NK-92 treated with Interleukin-12 subunit alpha and Interleukin-12 subunit beta, amount 100 ng/mL, for 24 hours (cell line): ENCODE measurements at regions not wholly inside any gene's neighbourhood (a gene's known extent, or its start where the extent isn't known, plus 50 kb on each side); places are given as distances from the start of the nearest gene placed in this dataset.
"Not testable (repeated sequence)": the region's sequence is repeated elsewhere in the genome, so short reads cannot be mapped to it uniquely, and the experiment has no call there.

Experiments used
- DNase-seq: peaks from one replicate; lab custom pipeline; 2025; lab: John Stamatoyannopoulos, UW

DNA sequence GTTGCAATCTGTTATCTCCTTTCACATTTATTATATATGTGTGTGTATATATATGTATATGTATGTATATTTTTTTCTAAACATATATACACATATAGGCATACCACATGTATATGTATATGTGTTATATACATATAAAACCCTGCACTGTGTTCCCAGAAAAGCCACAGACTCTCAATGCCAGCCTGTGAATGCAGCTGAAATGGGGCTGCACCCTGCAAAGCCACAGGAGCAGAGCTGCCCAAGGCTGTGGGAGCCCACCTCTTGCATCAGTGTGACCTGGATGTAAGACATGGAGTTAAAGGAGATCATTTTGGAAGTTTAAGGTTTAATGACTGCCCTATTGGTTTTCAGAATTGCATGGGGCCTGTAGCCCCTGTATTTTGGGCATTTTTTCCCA is 762.3 kb upstream of the ARPP21 start:
- DNase-seq: no peak

DNA sequence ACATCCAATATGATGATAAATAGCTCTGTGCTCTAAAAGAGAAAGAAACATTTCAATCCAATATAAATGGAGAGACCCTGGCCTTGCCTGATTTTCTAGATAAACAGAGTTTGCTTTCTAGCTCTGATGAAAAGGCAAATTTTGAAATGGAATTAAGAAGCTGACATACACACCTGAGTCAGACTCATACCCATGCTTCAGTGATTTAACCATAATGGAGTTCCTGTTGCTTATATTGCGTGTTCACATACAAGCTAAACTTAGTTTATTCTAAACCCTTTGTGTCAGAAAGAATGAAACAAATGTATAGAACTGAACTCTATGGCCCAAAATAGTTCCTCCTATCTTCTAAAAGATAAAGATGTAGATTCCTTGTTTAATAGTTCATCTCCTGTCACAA is 760.8 kb upstream of the ARPP21 start:
- no peak for DNase-seq

DNA sequence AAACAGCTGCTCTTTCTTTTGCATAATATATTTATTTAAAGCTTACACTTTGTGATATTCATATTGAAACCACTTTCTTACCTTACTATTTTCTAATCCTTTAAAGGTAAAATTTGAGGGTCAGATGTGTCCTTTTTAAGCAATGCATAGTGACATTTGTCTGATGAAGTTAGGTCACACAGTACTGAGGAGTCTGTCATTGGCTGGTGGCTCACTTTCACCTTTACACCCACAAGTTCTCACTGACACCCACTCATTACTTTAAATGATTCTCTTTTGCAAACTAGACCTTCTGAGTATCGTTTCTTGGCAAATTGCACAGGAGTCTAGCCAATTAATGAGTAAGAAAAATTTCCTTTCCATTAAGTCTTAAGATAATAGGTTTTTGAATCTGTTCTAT is 758.3 kb upstream of the ARPP21 start:
- DNase-seq: no peak

DNA sequence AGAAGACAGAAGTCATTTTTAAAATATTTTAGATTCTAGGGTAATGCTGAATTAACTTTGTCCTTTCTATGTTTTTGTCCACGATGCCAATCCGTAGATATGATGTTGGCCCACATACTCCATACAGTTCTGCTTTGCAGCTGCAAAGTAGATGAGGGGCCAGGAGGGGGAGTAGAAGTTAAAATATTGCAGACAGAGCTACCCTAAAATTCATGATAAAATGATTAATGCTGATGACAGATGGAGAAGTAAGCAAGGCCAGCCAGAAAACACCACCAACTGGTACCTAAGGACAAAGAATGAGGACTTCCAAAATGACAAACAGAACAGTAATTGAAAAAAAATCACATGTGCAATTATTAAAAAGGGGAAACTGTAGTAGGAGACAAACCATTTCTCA is 756.6 kb upstream of the ARPP21 start:
- no peak for DNase-seq

DNA sequence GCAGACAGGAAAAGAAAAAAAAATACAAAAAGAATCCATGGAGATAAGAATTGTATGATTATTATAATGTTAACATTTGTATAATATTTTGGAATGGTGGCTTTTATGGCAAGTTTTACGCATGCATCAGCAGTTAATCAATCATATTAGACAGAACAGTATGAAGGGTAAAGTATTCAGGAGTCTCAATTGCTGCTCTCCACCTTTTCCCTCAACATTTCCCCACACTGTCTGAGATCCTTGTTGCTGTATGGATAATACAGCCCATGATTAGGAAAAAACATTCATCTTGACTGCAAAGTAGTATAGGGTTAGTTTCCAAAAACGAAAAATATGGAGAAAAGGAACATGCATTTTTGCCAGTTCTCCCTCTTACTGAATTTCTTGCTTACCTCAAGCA is 755.3 kb upstream of the ARPP21 start:
- DNase-seq: no peak

DNA sequence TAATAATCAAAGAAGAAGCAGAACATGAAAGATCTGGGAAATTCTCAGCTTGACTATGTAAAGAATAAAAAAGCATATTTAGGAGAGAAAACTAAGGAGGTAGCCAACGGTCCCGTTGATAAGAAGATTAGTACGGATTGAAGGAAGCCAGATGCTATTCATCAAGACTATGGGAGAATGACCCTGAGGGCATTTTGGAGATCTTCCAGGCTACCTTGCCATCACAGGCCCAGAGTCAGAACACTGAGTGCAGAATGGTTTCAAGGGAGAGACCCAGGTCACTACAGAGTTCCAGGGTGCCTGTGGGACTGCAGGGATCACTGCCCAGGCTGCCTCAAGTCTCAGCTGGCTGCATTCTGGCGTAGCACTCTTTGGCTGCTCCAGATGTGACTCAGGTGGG is 752.9 kb upstream of the ARPP21 start:
- DNase-seq: no peak

DNA sequence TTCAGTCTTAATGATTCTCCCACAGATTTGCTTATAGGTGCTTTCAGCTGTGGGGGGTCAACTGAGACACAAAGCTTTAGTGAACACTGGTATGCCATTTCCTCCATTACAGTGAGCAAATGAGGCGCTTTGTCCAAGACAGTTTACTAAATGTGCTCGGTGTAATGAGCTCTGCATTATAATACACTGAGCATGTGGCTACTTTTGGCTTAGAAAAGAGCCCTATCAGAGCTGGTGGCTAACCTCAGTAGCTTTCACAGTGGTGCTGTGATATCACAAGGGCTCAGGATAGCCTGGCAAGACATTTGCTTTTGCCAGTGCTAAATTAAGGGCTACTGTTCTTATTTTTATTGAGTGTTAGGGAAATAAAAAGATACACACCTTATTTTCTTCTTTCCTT is 749.7 kb upstream of the ARPP21 start:
- DNase-seq: no peak

DNA sequence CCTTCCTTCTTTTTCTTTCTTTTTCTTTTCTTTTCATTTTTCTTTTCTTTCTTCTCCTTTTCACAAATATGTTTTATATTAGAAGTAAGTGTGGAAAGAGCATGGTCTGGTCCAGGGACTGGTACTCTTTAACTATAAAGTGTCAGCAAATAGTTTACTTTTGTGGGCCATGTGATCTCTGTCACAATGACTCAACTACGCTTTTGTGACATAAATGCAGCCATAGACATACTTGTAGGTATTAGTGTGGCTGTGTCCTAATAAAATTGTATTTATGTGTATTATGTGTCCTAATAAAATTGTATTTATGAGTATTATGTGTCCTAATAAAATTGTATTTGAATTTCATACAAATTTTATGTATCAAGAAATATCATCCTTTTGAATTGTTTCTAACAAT is 749.1 kb upstream of the ARPP21 start:
- no peak for DNase-seq

DNA sequence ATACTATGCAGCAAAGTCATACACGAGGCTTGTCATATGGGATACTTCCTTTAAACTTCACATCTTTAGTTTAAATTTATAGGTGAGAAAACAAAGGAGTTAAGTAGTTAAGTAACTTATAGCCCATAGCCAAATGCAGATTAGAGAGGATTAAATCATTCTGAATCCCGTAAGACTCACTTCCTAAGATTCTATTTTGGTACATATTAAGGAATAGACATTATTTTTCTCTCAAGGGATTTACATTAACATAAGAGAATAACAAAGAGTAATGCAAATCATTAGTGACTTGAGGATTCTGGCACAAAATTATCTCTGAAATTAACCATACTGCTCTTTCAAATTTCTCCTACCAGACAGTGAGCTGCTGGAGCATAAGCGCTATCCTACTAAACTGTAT is 747.4 kb upstream of the ARPP21 start:
- no peak for DNase-seq

DNA sequence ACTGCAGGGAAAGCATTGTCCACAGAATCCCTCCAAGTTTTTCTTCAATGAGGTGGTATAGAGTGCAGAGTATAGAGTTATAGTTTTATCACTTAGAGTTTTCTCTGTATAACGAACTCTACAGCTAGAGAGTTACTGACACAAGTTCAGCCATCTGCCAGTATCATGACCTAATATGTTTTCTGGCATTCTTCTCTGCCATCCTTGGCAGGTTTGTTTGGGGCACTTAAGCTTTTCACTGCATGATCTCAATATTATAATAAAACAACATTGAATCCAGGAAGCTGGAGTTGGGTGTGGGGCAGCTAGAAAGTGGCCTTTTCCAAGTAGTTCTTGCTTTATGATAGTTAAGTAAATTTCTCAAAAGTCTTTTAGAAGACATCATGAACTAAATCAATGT is 743.5 kb upstream of the ARPP21 start:
- no peak for DNase-seq

DNA sequence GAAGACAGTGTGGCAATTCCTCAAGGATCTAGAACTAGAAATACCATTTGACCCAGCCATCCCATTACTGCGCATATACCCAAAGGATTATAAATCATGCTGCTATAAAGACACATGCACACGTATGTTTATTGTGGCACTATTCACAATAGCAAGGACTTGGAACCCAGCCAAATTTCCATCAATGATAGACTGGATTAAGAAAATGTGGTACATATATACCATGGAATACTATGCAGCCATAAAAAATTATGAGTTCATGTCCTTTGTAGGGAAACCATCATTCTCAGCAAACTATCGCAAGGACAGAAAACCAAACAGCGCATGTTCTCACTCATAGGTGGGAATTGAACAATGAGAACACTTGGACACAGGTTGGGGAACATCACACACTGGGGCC is 729.6 kb upstream of the ARPP21 start:
- not testable (repeated sequence) for DNase-seq

DNA sequence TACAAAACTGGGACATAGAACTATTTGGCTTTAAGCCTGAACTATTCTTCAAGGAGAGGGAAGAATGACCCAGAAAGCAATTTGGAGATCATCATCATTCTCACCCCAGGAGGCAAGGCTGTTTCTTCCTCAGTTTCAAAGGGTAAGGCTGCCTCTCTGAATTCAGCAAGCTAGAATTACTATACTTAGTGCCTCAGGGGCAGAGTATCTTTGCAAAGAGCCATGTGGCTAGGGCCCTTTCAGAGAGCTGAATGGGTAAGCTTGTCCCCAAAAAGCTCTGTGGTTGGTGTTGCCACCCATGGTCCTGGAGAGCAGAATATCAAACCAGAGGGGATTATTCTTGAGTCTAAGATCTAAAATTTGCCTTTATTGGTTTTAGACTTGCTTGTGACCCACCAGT is 720.3 kb upstream of the ARPP21 start:
- DNase-seq: no peak

DNA sequence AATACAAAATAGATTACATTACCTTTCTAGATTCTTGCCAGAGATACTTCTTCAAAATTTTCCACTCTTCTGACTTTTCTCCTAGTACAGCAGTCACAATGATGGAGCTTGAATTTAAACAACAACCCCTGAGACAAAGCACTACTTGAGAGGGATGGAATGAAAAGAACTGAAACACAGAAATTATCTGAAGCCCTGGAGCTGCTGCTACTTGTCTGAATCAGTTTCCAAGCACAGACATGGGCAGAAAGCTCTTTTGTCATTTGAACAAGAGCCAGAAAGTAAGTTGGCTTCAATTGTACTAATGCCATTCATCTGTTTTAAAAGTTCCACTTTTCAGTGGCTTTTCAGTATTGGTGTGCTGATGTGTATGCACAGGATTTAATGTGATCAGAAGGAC is 718.5 kb upstream of the ARPP21 start:
- DNase-seq: no peak

DNA sequence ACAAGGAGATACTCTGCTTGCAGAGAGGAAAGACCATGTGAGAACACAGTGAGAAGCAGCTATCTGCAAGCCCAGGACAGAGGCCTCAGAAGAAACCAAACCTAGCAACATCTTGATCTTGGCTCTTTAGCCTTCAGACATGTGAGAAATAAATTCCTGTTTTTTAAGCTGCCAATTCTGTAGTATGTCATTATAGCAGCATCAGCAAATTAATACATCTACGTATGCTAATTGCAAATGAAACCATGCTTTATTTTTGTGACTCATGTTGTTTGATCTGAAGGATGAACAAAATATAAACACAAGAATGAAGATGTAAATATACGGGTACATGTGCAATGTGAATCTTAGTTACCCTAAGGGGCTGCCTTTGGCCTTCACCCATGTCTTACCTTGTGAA is 714.4 kb upstream of the ARPP21 start:
- DNase-seq: no peak

DNA sequence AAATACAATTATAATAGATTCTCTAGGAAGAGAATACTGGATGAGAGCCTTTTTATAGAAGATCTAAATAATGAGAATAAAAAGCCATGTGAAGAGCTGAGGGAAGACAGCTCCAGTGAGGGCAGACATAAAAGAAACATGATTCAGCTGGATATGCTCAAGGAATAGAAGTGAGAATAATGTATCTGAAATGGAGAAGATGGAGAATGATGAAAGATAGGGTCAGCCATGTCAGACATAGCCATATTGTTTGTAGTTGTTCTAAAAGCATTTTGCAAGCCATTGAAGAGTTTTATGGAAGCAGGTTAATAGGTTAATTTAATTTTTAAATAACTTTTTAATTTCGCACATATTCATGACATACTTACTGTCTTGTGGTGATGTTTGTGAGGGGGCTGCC is 713.5 kb upstream of the ARPP21 start:
- no peak for DNase-seq

DNA sequence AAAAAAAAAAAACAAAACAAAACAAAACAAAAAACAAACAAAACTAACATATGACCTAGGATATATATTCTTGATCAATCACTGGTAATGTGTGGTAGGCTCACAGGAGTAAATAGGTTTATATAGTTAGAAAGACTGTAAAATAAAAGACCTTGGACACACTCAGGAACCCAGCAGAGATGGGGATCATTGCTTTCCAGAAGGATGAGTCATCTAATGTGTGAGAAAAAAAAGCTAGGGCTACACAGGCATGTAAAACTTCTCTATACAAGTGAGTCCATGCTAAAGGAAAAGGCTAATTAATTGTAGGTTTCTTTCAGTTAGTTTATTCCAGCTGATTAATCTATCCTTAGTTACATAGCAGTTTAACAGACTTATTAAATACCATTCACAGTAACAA is 710.3 kb upstream of the ARPP21 start:
- no peak for DNase-seq

DNA sequence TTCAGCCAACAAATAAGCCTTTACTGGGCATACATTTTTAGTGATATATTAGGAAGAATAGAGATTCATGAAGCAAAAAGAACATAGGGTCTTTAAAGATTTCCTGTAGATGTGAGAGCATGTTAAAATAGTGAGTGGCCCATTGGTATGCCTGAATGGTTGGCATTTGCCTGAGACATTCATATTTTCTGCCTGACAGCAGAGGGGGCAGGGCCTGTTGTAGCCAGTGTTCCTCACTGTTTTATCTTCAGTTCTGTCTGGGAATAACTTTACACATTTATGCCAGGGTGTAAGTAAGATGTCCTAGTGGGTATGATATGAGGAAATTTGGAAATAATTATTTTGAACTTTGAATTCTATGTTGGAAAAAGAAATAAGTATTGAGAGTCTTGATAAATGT is 704.7 kb upstream of the ARPP21 start:
- DNase-seq: no peak

DNA sequence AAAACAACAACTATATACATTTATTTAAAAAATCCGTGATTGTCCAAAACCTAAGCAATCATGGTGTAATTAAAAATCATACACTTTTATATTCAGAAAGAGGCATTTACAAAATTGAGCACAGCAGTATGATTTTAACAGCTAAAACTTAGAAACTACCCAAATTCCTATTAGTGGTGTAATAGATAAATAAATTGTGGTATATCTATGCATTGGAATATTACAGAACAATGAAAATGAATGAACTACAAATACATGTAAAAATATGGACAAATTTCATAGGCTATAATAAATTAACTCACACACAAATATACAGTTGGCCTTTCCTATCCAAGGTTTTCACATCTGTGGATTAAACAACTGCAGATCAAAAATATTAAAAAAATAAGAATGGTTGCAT is 700.5 kb upstream of the ARPP21 start:
- no peak for DNase-seq

DNA sequence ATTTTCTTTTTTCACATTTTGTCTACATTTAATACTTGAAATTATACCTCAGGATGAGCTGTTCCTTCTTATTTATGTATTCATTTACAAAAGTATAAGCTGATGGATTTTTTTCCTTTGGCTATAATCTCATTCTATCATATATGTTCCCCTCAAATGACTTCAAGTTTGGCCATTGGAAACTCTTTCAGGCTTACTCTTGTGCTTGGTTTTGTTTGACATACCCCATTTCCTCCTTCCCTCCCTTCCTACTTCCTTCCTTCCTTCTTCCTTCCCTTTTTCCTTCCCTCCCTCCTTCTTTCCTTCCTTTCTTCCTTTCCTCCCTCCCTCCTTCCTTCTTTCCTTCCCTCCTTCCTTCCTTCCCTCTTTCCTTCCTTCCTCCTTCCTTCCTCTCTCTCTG is 697.1 kb upstream of the ARPP21 start:
- DNase-seq: no peak

DNA sequence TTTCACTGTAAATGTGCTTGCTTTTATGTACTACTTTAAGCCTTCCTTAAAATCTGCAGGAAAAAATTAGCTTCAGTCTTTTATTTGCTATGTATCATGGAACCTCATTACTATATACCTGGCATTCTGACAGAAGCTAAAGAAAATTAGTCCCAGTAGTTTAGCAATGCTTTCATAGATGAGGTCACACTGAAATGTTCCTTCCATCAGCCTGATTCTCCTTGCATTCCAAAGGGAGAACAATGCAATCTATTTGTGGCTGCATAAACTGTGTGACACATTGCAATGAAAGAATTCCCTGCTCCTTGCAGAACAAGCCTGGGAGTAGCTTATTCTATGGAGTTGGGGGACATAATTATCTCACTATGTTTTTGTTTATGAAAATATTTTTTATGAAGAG is 691.5 kb upstream of the ARPP21 start:
- no peak for DNase-seq

DNA sequence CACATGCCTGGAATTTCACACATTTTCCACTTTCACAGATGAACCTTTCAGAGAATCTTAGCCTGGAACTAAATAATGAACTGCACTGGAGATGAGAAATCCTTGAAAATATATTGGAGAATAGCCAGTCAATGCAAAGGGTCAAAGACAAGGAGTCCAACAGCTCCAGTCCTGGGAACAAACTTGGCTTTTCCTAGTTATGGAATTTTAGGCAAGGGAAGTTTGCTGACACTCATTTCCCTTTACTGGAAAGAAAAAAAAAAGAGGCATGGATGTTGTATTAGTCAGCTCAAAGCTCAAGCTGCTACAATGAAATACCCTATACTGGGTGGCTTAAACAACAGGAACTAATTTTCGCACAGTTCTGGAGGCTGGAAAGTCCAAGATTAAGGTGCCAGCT is 690.8 kb upstream of the ARPP21 start:
- no peak for DNase-seq

DNA sequence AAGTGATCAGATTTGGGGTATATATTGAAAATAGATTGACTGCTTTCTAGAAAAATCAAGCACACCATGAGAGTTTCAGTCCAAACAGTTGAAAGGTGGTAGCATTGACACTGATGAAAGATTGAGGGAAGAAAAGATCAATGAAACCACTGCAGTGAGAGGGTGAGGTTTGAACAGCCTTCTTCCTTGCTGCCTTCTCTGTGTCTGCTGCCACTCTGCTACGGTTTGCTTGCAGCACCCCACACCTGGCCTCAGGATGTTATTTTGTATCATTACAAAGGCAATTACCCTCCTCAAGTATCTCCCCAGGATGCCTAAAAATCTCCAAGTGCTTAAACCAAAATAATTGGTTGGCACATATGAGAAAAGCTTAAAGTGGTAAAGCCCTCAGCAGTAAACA is 683.6 kb upstream of the ARPP21 start:
- DNase-seq: no peak

DNA sequence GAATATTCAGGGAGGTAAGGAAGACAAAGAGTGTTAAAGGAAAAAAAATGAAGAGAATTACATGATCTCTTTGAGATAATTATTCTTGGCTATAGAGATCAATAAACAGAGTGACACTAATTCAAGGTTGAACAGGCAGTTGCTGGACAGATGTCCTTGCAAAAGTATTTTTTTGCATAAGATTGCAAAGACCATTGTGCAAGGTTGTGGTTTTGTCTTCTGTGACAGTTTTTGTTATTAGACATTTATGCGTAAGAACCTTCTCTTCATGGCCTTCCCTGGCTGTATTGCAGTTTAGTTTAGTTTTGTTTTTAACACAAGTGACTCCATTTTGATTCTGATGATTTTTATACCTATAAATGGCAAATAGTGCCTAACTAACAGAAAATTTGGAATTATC is 682.8 kb upstream of the ARPP21 start:
- DNase-seq: no peak

DNA sequence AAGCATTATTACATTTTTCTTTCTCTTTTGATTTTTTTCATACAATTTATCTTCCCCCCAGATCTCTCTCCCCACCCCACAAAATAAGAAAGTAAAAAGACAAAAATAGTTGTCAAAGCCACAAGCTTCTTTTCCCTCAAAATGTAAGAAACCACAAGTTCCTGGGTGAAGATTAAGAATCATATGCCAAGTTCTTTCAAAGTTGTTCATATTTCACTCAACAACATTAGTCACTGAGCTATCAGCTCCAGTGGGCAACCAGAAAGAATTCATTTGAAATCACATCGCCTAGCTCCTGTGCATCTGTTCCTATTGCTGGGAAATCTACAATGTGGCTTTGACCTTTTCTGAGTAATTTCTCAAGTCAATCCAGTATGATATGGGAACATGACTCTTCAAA is 681.6 kb upstream of the ARPP21 start:
- no peak for DNase-seq

DNA sequence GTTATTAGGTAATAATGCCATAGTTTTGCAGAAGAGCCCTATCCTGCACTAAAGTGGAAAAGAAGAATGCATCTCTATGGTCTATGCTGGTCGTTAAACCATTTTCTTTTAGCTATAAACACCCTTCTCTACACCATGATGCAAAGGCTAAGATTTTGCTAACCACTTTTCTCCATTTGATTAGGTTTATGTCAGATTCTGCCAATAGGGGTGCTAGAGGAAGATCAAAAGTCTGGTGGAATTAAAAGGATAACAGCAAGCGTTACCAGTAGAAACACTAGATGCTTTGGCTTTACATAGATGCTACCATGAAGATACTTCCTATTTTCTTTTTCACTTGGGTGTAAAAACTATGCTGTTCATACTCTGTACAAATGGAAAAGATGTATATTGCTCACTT is 669.8 kb upstream of the ARPP21 start:
- DNase-seq: no peak

DNA sequence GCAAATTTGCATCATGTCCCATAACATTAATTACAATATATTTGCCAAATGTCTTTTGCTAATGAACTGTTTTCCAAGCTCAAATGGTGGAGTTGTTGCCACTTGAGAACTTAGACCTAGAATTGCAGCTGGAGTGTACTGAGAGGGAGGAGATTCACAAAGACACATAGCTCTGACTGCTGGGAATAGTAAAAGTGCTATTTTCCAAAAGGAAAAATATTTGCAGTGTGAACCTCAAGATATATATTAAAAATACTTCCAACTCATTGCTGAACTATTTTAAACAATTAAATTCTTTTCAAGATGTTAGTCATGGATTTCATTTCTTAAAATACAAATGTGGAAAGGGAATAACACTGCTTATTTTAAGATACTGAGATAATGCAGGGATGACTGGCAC is 666.8 kb upstream of the ARPP21 start:
- no peak for DNase-seq
